ENCODE measurements at regions not wholly inside any gene's neighbourhood (a gene's known extent, or its start where the extent isn't known, plus 50 kb on each side); places are given as distances from the start of the nearest gene placed in this dataset.
"Not testable (repeated sequence)": the region's sequence is repeated elsewhere in the genome, so short reads cannot be mapped to it uniquely, and the experiment has no call there.

DNA sequence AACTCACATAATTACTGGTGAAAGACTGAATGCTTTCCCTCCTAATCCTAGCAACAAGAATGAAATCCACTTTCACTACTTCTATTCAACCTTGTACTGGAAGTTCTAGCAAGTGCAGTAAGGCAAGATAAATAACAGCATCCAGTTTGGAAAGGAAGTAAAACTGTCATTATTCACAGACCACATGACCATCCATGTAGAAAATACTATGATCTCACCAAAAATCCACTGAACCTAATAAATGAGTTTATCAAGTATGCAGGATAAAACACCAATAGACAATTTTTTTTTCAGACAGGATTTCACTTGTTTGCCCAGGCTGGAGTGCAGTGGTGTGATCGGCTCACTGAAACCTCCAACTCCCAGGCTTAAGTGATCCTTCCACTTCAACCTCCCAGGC is 117.7 kb downstream of the TMEM167A start:
- DNase-seq (ENCODE audit: low read depth in 3 of 3, low spot score in 2 of 3): no peak

- no peak for DNase-seq (ENCODE audit: low read depth in 3 of 3, low spot score in 2 of 3)
Observed at GRCh38 chr5:82956600-82956999, 120.6 kb downstream of the TMEM167A start.

DNA sequence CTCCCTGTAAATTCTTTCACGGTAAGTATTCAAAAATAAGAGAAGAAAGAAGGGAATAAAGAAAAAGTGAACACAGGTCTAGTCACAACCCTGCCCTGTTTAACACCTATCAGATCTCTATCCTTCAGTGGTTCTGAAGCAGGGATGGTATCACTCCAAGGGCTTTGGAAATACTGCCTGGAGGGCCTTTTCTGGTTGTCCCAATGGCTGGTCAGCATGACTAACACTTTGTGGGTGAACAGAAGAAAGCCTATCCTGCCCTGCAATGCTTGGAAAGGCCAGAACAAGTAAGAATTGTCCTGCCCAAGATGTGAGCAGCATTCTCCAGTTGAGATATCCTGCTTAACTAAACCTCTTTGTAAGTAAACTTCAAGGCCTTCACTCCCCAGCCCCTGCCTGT is 124.9 kb downstream of the TMEM167A start:
- no peak for DNase-seq (ENCODE audit: low read depth in 3 of 3, low spot score in 2 of 3)

GRCh38 chr5:82944267-82944666 is 132.9 kb downstream of the TMEM167A start:
- not testable (repeated sequence) for DNase-seq (ENCODE audit: low read depth in 3 of 3, low spot score in 2 of 3)

DNA sequence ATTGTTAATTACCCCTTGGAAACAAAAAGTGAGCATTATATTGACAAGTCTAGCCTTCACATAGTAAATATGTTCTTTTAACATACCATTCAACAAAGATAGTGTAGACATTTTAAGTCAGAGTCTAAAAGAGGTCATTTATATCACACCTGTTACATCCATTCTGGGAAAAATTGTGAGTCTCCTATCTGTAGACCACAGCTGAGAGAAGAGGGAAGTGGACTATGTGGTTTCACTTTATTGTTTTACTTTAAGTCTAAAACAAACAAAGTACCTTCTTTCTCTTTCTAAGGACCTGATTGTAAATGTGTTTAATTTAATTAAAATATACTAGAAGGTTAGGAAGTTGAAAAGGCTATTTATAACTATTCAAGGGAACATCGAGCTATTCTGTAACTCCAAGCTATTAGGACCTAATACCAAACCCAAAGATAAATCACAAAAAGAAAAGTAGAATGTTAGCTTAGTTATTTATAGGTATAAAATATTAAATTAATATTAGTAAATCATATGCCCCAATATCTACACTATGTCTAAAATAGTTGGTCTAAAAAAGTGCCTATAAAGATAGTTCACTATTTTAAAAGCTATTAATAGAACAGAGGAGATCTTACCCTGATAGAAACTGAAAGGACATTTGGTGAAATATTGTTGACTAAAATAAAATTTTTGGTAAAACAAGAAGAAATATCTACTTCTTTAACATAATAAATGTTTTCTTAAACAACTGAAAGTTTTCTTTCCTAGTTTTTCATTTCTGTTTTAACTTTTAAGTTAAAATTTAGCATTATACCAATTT is 134.9 kb downstream of the TMEM167A start:
- DNase-seq (ENCODE audit: low read depth in 3 of 3, low spot score in 2 of 3): no peak

GRCh38 chr5:82938901-82939725 is 138.1 kb downstream of the TMEM167A start:
- no peak for DNase-seq (ENCODE audit: low read depth in 3 of 3, low spot score in 2 of 3)

DNA sequence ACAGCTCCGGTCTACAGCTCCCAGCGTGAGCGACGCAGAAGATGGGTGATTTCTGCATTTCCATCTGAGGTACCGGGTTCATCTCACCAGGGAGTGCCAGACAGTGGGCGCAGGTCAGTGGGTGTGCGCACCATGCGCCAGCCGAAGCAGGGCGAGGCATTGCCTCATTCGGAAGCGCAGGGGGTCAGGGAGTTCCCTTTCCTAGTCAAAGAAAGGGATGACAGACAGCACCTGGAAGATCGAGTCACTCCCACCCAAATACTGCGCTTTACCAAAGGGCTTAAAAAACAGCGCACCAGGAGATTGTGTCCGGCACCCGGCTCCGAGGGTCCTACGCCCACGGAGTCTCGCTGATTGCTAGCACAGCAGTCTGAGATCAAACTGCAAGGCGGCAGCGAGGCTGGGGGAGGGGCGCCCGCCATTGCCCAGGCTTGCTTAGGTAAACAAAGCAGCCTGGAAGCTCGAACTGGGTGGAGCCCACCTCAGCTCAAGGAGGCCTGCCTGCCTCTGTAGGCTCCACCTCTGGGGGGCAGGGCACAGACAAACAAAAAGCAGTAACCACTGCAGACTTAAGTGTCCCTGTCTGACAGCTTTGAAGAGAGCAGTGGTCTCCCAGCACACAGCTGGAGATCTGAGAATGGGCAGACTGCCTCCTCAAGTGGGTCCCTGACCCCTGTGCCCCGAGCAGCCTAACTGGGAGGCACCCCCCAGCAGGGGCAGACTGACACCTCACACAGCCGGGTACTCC is 144.5 kb downstream of the TMEM167A start:
- not testable (repeated sequence) for DNase-seq (ENCODE audit: low read depth in 3 of 3, low spot score in 2 of 3)

DNA sequence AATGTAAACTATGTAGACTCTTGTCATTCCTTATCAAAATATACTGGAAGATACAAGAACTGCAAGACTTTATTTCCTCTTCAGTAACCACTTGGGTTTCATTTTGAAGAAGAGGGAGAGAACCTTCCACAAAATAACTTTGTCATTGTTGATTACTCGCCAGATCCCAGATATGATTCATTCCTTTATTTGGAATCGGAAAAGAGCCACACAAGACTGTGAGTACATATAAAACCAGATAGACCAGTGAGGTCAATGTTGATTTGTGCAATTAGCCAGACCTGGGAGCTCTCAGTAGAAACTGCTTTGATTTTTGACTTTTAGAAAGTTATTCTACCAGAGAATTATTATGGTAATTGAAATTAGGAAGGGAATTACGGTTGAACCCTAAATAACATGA is 146.1 kb downstream of the TMEM167A start:
- DNase-seq (ENCODE audit: low read depth in 3 of 3, low spot score in 2 of 3): no peak

DNA sequence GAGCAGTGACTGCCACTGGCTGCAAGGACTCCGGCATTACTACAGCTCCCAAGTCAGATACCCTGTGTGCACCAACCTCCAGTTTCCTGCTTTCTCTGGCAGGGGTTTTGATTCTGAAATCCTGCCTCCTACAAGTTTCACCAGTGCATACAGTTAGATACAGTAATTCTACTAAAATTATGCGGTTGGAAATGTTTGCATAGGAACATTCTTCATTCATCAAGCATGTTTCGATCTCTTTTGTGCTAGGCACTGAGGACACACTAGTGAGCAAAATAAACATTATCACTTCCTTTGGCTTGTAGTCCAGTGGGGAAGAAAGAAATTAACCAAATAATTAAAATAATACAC is 152.2 kb downstream of the TMEM167A start:
- no peak for DNase-seq (ENCODE audit: low read depth in 3 of 3, low spot score in 2 of 3)

DNA sequence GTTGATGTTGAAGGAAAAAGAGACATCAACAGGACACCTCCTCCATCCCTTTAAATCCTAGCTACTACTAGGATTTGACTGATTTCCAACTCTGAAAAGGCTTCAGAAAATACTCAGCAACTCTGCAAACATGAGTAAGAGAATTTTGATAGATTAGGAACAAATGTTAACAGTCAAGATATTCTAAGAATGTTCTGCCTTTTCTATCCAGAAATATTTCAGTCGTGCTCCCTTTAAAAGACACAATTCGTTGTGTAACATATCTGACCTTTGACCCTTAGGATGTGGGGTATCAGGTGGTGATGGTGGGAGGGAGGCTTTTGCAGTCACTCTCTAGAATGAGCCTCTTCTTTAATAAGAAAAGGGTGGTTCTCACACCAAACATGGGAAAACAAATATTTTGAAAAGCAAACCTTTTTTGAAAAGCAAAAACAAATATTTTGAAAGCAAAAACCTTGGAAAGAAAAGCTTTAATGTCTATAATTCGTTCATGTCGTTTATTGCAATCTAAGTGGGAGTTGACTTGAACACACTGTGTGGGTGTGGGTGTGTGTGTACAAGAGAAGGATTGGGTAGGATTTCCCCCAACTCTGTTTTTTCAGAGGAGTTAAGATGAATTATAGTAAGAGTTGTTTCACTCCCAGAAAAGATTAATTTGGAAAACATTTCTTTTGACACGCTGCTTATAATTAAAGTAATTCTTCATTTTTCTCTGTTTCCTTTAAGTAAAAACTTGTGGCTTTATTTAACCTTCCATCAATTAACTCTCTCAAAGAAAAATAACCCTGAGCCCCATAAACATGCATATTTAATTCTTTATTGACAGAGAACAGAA is 152.8 kb downstream of the TMEM167A start:
- DNase-seq (ENCODE audit: low read depth in 3 of 3, low spot score in 2 of 3): peak in 1 of 3 donors; percentile 23

GRCh38 chr5:82922086-82922734 is 155.0 kb downstream of the TMEM167A start:
- DNase-seq (ENCODE audit: low read depth in 3 of 3, low spot score in 2 of 3): no peak

DNA sequence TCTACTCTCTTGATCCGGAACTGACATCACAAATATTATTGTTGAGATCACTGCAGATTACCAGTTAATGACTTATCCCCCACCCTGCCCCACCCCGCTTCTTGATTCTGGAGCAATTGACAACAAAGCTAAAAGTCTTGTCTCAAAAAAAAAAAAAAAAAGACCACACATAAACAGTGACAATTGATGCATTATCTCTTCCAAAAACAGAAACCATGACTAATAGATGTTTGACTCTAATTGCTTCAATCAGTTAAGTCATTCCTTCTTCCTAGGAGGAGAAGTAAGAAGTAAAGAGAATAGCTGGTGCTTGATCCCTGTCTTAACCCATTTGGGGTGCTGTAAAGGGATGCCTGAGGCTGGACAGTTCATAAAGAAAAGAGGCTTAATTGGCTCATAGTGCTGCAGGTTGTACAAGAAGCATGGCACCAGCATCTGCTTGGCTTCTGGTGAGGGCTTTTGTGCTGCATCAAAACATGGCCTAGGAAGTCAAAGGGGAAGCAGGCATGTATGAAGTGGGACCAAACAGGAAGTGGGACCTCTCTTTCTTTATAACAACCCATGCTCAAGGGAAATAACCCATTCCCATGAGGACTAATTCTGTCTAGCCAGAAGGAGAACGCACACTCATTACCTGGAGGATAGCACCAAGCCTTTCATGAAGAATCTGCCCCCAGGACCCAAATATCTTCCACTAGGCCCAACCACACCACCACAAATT is 158.7 kb downstream of the TMEM167A start:
- DNase-seq (ENCODE audit: low read depth in 3 of 3, low spot score in 2 of 3): no peak

GRCh38 chr5:82917584-82917983 is 159.6 kb downstream of the TMEM167A start:
- no peak for DNase-seq (ENCODE audit: low read depth in 3 of 3, low spot score in 2 of 3)

- no peak for DNase-seq (ENCODE audit: low read depth in 3 of 3, low spot score in 2 of 3)
Observed at GRCh38 chr5:82913971-82914370, 163.2 kb downstream of the TMEM167A start.

DNA sequence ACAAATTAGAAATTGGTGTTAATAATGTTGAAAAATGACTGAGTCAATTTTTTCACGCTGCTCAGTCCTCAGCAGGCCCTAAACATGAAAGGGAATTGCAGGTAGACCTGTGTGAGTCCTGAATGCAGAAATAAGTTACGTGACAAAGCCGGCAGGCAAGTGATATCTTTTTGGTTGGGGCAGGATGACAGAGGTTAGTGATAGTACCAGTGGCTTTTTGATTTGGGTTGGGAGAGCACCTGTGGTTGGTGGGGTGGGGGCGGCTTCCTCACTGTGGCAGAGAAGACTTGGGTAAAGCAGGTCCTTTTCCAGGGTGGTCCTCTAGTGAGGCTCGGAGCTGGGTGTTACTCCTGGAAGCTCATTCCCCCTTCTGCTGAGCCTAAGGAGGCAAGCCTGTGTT is 164.7 kb downstream of the TMEM167A start:
- no peak for DNase-seq (ENCODE audit: low read depth in 3 of 3, low spot score in 2 of 3)

- no peak for DNase-seq (ENCODE audit: low read depth in 3 of 3, low spot score in 2 of 3)
Observed at GRCh38 chr5:82911910-82912309, 165.3 kb downstream of the TMEM167A start.

DNA sequence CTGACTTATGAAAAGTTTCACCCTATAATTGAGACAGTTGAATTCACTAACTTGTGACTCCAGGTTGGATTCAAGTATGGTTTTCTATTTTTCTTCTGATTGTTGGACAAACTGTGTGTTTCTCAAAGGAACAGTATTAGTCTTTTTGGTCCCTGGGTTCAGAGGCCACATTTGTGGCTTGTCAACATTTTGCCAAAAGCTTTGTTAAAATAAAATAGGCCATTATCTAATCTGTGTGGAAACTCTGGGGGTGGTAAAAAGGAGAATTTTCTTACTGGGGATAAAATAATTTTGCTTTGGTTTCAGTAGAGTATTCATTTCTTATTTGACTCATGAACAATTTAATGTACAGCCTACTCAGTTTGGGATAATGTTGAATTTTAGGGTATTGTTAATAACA is 166.3 kb downstream of the TMEM167A start:
- DNase-seq (ENCODE audit: low read depth in 3 of 3, low spot score in 2 of 3): no peak

GRCh38 chr5:82910491-82910890 is 166.7 kb downstream of the TMEM167A start:
- no peak for DNase-seq (ENCODE audit: low read depth in 3 of 3, low spot score in 2 of 3)

DNA sequence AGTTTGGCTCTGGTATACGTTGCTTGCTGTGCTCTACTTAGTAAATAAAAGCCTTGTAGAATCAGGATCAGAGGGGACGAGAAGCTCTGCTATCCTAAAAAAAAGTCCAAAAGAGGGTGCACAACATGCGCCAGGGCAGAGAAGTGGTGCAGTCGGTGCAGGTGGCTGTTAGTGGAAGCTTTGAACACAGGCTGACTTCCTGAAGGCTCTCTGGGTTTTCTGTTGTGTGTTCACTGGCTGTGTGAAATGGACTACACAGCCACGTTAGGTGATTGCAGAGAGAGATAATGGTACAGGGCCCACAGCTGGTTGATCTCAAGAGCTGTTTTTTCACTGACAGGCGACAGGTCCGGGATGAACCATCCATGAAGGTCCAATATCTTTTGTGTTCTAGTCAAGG is 167.4 kb downstream of the TMEM167A start:
- DNase-seq (ENCODE audit: low read depth in 3 of 3, low spot score in 2 of 3): no peak

Measured in right renal cortex interstitium (tissue), 3 donors.